HG03060 (cell line): ENCODE measurements at regions not wholly inside any gene's neighbourhood (a gene's known extent, or its start where the extent isn't known, plus 50 kb on each side); places are given as distances from the start of the nearest gene placed in this dataset.
"Not testable (repeated sequence)": the region's sequence is repeated elsewhere in the genome, so short reads cannot be mapped to it uniquely, and the experiment has no call there.

Experiments used
- ATAC-seq: cut with Tn5 transposase; IDR thresholded peaks from one replicate; pipeline ENCODE4 v1.9.1; 2021; ENCODE audit warnings: low read depth, moderate number of reproducible peaks; ENCODE audit not compliant: unreplicated experiment

- no peak for ATAC-seq
Measured at GRCh38 chr12:97784904-97785303, 322.3 kb downstream of the RMST start.

DNA sequence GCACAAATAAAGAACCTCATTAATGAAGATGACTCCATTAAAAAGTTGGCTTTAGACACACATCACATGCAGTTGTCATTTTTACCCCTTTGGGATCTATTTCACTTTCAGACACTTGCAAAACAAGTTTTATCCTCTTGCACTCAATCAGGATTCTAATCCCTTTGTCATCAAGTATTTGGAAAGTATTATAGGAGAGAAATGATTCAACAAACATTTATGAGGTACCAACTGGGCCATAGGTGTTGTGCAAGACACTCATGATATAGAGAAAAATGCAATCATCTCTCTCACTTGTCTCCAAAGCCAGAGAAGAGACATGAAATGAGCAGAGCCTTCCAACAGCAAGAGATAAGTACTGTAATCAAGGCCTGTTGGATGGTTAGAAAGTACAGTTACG, 327.7 kb downstream of the RMST start:
- no peak for ATAC-seq

- ATAC-seq = no peak
Measured at GRCh38 chr12:97797473-97797872, 334.9 kb downstream of the RMST start.

DNA sequence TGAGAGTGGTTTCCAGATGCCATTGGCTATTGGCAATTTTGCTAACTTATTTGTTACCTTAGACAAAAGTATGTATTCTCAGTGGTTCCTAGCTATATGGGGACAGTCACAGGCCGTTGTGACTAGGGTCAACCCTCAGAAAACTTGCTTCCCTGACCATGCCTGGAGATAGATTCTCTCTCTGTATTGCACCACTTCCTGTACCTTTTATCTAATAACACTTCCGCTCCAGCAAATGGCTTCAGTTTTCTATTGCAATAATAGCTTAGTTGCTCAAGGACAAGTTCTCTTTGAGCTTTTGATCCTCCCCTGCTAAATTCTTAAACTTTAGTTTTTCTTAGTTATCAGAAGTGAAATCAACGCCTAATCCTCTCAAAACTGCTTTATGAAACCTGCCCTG, 338.0 kb downstream of the RMST start:
- ATAC-seq = no peak

DNA sequence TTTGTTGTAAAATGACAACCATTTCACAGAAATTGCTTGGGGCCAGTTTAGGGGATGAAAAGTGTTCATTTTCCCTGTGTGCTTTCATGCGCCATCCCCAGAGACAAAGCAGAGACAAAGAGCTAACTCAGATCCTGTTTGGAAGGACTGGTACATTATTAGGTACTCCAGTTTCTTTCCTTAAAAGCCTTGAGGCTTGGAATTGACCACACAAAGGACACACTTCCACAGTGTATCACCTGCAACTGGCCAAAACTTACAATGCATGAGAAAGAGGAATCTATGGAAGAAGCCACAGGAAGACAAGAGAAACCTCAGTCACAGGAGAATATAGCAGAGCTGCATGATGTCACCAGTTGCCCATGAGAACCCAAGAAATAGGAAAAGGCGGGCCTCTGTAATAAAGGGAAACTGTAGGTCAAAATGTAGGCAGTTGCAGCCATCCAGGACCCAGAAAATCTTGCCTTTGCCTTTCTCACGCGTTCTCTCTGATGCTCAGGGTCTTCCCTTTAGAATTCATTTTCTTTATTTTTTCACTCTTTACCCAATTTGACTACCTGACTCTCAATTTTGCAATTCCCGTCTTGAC, 339.0 kb downstream of the RMST start:
- no peak for ATAC-seq

DNA sequence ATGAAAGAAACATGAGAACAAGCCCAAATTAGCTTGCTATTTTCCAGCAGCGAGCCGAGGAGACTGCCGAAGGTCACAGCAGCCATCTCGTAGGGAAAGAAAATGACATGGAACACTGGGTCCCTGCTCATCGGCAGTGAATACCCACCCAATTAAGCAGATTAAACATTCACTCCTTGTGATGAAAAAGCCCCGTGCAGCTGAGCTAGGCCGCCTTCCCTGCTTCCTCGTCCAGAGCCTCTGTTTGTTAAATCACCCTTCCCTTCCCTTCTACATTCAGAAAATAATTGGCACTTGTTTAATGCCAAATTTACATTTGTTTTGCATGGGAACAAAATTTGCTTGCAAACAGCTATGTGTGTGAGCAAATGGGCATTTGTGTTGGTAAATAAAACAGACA, 342.5 kb downstream of the RMST start:
- no peak for ATAC-seq

- ATAC-seq = no peak
Measured at GRCh38 chr12:97813301-97813700, 350.7 kb downstream of the RMST start.

- no peak for ATAC-seq
Measured at GRCh38 chr12:97821806-97822205, 359.2 kb downstream of the RMST start.

GRCh38 chr12:97835541-97835940, 372.9 kb downstream of the RMST start:
- no peak for ATAC-seq

DNA sequence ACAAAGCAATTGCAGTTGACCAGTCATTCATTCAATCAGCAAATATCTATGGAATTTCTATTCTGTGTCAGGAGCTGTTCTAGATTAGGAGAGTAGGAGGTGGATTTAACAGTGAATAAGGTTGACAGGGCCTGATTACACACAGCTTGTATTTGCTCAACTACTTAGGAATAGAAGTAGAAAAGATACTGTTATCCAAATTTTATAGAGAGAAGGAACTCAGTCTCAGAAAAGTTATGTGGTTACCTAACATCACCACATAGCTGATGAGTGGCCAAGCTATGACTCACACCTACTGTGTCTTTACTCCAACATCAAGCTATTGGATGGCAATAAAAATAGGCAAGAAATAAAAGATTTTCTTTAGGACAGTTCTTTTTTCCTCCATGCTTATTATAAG, 374.8 kb downstream of the RMST start:
- ATAC-seq = no peak

DNA sequence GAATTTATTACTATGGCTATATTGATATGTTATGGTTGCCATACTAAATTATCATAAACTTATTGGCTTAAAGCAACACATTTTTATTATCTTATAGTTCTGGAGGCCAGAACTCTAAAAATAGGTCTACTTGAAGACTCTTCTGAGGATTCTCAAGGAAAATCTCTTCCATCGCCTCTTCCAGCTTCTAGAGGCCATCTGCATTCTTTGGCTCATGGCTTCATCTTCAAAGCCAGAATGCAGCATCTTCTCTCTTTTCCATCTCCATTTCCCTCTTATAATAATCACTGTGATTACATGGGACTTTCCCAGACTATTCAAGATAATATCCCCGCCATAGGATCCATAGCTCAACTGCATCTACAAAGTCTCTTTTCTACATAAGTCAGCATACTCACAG, 385.4 kb downstream of the RMST start:
- ATAC-seq = no peak

GRCh38 chr12:97854477-97854876, 391.9 kb downstream of the RMST start:
- ATAC-seq = no peak

GRCh38 chr12:97862072-97862471, 399.5 kb downstream of the RMST start:
- no peak for ATAC-seq

GRCh38 chr12:97875064-97875463, 412.5 kb downstream of the RMST start:
- ATAC-seq = no peak

- no peak for ATAC-seq
Measured at GRCh38 chr12:97876780-97877179, 414.2 kb downstream of the RMST start.

- ATAC-seq = no peak
Measured at GRCh38 chr12:97877404-97877803, 414.8 kb downstream of the RMST start.

- ATAC-seq = no peak
Measured at GRCh38 chr12:97886511-97887176, 424.0 kb downstream of the RMST start.

GRCh38 chr12:97897881-97898280, 435.3 kb downstream of the RMST start:
- not testable (repeated sequence) for ATAC-seq

DNA sequence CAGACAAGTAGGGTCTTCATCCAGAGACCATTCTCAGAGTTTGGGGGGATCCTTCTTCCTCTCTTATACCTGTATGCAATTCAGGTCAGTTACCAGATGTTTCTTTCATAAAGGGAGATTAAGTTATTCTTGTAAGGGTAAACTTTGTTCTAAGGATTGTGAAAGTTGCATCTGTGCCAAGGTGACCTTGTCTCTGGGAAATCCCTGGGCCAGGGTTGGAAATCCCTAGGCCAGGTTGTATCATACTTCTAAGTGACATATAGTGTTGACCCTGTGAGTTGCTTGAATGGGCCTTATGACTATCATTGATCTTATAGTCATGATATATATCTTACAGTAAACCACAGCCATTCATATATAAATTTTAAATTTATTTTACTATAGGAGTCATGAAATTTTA, 436.9 kb downstream of the RMST start:
- no peak for ATAC-seq

- ATAC-seq = no peak
Measured at GRCh38 chr12:97899956-97900355, 437.4 kb downstream of the RMST start.

DNA sequence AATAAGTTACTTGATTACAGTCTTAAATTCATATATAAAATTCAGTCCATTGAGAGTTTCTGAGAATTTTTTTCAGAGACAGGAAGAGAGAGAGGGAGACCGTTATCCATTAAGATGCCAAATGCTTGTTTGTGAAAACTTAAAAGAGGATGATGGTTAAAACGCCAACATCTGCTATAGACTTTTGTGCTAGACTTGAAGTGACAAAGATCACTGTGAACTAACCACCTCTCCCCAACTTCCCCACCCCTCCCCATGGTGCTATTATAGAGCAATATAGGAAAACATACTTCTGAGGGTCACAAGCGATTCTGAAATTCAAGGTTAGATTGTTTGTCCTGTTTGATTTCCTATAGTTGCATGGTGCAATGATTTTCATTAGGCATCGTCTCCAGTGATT, 440.8 kb downstream of the RMST start:
- ATAC-seq = no peak

DNA sequence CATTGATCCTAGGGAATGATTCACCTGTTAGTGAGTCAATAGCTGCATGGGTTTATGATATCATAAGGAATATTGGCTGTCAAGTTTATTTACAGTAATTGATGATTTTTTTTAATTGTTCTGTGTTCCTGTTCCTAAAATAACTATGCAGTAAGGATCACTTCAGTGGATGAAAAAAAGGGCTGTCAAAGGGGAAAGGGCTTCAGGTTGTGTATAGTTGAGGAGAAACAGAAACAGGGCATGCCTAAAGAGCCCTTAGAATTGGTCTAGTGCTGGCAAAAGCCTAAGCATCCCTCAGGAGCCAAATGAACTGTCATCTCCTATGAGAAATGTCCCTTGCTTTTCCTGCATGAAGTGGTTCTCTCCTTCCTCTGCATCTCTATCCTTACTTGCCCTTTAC, 444.9 kb downstream of the RMST start:
- ATAC-seq = no peak

DNA sequence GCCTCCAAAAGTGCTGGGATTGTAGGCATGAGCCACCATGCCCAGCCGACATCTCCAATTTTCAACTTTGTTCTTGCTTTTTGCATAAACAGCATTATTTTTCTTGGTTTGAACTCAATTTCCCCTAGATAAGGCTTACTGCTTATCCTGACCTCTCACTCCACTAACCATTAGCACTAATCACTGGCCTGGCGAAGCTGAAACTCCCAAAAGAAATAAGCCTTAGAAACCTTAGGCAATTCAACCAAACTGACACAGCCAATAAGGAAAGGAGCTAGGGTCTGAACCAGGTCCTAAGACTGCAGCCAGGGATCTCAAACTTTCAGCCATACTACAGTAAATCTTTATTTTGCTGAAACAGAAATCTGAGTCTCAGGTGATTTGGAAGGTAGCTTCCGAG, 448.0 kb downstream of the RMST start:
- ATAC-seq = no peak
